HG03439 (cell line): ENCODE measurements at regions not wholly inside any gene's neighbourhood (a gene's known extent, or its start where the extent isn't known, plus 50 kb on each side); places are given as distances from the start of the nearest gene placed in this dataset.

Source experiments
- ATAC-seq: cut with Tn5 transposase; IDR thresholded peaks from one replicate; pipeline ENCODE4 v1.9.1; 2021; ENCODE audit warnings: mild to moderate bottlenecking, moderate library complexity; ENCODE audit not compliant: unreplicated experiment

- ATAC-seq: no peak
These were observed 67.2 kb upstream of the SNX9 start for GRCh38 chr6:157755746-157756411.

- peak; percentile 34 for ATAC-seq
These were observed 66.2 kb upstream of the SNX9 start for GRCh38 chr6:157756708-157757429.

GRCh38 chr6:157757430-157758403, 65.3 kb upstream of the SNX9 start:
- ATAC-seq: no peak

GRCh38 chr6:157758516-157759023, 64.5 kb upstream of the SNX9 start:
- ATAC-seq: no peak

GRCh38 chr6:157759028-157759427, 64.0 kb upstream of the SNX9 start:
- no peak for ATAC-seq

GRCh38 chr6:157760137-157760536, 62.9 kb upstream of the SNX9 start:
- no peak for ATAC-seq

GRCh38 chr6:157760589-157761330, 62.3 kb upstream of the SNX9 start:
- peak; percentile 4 for ATAC-seq

GRCh38 chr6:157761331-157761921, 61.6 kb upstream of the SNX9 start:
- peak; percentile 33 for ATAC-seq

GRCh38 chr6:157761926-157762325, 61.1 kb upstream of the SNX9 start:
- ATAC-seq: no peak

- no peak for ATAC-seq
These were observed 60.4 kb upstream of the SNX9 start for GRCh38 chr6:157762636-157763035.

- ATAC-seq: no peak
These were observed 59.7 kb upstream of the SNX9 start for GRCh38 chr6:157763129-157763903.

- ATAC-seq: peak; percentile 10
These were observed 59.2 kb upstream of the SNX9 start for GRCh38 chr6:157763904-157764177.

GRCh38 chr6:157764178-157765068, 58.6 kb upstream of the SNX9 start:
- peak; percentile 53 for ATAC-seq

- ATAC-seq: no peak
These were observed 55.9 kb upstream of the SNX9 start for GRCh38 chr6:157766901-157767774.

- ATAC-seq: no peak
These were observed 55.3 kb upstream of the SNX9 start for GRCh38 chr6:157767775-157768156.

GRCh38 chr6:157768304-157768703, 54.7 kb upstream of the SNX9 start:
- ATAC-seq: no peak

GRCh38 chr6:157768863-157769551, 54.0 kb upstream of the SNX9 start:
- ATAC-seq: no peak
